Tongue (tissue), 1 donor: ENCODE measurements at regions not wholly inside any gene's neighbourhood (a gene's known extent, or its start where the extent isn't known, plus 50 kb on each side); places are given as distances from the start of the nearest gene placed in this dataset.
"Not testable (repeated sequence)": the region's sequence is repeated elsewhere in the genome, so short reads cannot be mapped to it uniquely, and the experiment has no call there.

ENCODE experiments used
- DNase-seq: peaks from one replicate; pipeline ENCODE4 v3.0.0-alpha.2; 2015

- DNase-seq, result no peak
These were observed 277.5 kb upstream of the SGCG start for GRCh38 chr13:22903301-22903700.

- no peak for DNase-seq
These were observed 276.9 kb upstream of the SGCG start for GRCh38 chr13:22903925-22904324.

GRCh38 chr13:22915442-22916082, 265.2 kb upstream of the SGCG start:
- DNase-seq, result peak; percentile 84

GRCh38 chr13:22916276-22916675, 264.5 kb upstream of the SGCG start:
- DNase-seq, result peak; percentile 31

GRCh38 chr13:22925881-22926747, 254.7 kb upstream of the SGCG start:
- peak; percentile 94 for DNase-seq

- no peak for DNase-seq
These were observed 253.9 kb upstream of the SGCG start for GRCh38 chr13:22926748-22927400.

GRCh38 chr13:22927845-22928244, 252.9 kb upstream of the SGCG start:
- not testable (repeated sequence) for DNase-seq

GRCh38 chr13:22929381-22930126, 251.2 kb upstream of the SGCG start:
- DNase-seq, result no peak

GRCh38 chr13:22931576-22931975, 249.2 kb upstream of the SGCG start:
- no peak for DNase-seq

- not testable (repeated sequence) for DNase-seq
These were observed 248.0 kb upstream of the SGCG start for GRCh38 chr13:22932632-22933412.

GRCh38 chr13:22933571-22934181, 247.1 kb upstream of the SGCG start:
- DNase-seq, result no peak

GRCh38 chr13:22934744-22935523, 245.8 kb upstream of the SGCG start:
- no peak for DNase-seq

- DNase-seq, result no peak
These were observed 244.6 kb upstream of the SGCG start for GRCh38 chr13:22936228-22936627.

- DNase-seq, result no peak
These were observed 243.5 kb upstream of the SGCG start for GRCh38 chr13:22937241-22937640.

- no peak for DNase-seq
These were observed 242.8 kb upstream of the SGCG start for GRCh38 chr13:22937953-22938352.

- no peak for DNase-seq
These were observed 242.2 kb upstream of the SGCG start for GRCh38 chr13:22938576-22938975.

- no peak for DNase-seq
These were observed 241.6 kb upstream of the SGCG start for GRCh38 chr13:22939157-22939556.

GRCh38 chr13:22940090-22940710, 240.6 kb upstream of the SGCG start:
- DNase-seq, result no peak

- no peak for DNase-seq
These were observed 240.0 kb upstream of the SGCG start for GRCh38 chr13:22940736-22941135.

- DNase-seq, result not testable (repeated sequence)
These were observed 239.3 kb upstream of the SGCG start for GRCh38 chr13:22941495-22941894.
